Eye (tissue), 1 donor: ENCODE measurements at regions not wholly inside any gene's neighbourhood (a gene's known extent, or its start where the extent isn't known, plus 50 kb on each side); places are given as distances from the start of the nearest gene placed in this dataset.
A peak's percentile ranks its signal among the peaks of the same experiment; 100 is the strongest.

ENCODE experiments used
- DNase-seq: peaks from one replicate; pipeline ENCODE4 v3.0.0-alpha.2; 2015

DNA sequence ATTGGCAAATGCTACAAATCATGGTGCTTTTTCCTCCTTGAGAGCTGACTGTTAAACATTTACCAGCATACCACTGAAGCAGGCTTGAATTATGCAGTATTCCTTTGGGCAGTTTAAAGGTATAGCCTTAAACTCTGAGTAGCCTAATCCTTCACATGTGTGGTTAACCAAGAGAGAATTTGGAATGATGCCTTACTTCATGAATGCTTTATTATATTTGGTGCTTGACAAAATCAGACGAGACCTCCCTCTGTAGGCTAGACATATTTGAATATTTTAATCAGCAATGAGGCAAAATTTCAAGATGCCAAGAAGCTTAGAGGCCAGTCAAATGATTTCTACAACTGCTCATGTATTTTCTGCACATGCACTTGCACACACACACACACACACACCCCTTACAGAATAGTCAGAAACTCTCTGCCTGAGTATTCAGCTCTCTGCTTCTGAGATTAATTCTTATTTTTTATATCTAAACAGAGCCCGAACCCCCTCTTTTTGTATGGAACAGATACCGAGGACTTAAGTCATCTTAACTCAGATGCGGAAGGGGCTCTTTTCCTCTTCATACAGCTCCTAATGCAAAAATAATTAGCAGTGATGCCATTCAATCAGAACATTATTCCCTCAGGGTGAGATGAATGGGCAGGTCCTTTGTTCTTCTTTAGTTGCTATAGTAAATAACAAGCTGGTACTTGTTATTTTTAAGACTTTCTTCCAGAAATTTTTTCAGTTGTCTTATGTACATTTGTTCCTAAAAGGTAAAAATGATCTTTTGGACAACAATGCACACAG is 195.5 kb upstream of the TMC3 start:
- peak; percentile 11 for DNase-seq

DNA sequence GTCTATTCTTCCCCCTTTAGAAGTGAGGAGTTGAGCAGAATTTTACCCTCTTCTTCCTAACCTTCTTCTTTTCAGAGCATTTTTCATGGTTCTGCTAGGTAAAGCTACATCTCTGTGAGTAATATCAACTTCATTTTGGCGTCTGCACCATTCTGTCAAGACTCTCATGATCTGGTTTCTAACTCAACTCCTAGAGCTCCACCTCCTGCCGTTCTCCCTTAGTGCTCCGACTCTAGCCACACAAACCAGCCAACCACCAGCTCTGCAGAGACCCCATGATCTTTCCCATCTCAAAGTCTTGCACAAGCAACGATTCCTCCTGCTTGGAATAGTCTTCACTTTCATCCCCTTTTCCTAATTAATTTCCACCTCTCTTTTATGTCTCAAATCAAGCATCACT is 193.9 kb upstream of the TMC3 start:
- no peak for DNase-seq

DNA sequence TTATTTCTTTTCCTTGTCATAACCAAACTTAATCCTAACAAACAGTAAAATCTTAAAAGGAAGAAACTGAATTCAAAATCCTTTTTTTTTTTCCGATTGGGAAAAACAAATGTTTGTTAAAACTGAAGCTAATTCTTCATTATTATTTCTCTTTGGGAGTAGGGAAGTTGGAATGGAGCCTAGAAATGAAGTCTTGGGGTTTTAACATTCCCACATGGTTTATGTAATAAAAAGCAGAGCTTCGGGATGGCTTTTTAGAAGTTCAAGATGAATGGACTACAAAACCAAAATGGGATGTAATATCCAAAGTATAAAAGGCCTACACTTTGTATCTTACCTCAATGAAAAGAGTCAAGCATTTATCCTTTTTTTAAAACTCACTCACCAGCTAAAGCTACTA is 189.0 kb upstream of the TMC3 start:
- peak; percentile 58 for DNase-seq

DNA sequence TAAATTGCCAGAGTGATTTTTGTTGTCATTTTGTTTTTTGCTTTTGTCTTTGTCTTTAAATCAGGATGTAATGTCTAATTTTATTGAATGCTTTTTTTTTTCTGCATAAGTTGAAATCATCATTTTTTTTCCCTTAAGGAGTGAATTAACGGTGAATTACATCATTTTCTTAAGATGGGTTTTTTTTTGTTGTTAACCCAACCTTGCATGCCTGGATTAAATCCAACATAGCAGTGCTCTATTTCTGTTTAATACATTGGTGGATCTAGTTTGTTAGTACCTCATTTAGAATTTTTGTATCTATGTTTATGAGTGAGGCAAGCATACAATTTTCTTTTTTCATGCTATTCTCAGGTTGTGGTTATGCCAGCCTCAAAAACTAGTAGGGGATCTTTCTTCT is 186.4 kb upstream of the TMC3 start:
- DNase-seq, result no peak

DNA sequence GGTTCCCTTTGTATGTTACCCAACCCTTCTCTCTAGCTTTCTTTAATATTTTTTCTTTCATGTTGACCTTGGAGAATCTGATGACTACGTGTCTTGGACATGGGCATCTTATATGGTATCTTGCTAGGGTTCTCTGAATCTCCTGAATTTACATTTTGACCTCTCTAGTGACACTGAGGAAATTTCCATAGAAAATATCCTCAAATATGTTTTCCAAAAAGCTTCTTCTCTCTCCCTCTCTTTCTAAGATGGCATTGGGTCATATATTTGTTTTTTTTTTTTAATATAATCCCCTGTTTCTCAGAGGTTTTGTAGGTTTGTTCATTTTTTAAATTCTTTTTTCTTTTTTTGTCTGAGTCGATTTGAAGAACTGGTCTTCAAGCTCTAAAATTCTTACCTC is 184.0 kb upstream of the TMC3 start:
- no peak for DNase-seq

DNA sequence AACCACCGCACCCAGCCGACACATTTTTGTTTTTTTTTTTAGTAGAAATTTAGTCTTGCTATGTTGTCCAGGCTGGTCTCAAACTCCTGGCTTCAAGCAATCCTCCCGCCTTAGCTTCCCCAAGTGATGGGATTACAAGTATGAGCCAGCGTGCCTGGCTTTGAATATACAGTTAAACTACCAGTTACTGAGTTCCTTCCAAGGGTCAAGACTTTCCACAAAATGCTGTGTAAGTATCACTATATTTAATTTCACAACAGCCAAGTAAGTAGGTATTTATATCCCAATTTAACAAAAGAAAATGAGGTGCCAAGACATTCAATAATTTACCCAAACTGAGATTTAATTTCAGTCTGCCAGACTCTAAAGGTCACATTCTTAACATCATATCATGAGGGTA is 181.3 kb upstream of the TMC3 start:
- DNase-seq, result no peak

DNA sequence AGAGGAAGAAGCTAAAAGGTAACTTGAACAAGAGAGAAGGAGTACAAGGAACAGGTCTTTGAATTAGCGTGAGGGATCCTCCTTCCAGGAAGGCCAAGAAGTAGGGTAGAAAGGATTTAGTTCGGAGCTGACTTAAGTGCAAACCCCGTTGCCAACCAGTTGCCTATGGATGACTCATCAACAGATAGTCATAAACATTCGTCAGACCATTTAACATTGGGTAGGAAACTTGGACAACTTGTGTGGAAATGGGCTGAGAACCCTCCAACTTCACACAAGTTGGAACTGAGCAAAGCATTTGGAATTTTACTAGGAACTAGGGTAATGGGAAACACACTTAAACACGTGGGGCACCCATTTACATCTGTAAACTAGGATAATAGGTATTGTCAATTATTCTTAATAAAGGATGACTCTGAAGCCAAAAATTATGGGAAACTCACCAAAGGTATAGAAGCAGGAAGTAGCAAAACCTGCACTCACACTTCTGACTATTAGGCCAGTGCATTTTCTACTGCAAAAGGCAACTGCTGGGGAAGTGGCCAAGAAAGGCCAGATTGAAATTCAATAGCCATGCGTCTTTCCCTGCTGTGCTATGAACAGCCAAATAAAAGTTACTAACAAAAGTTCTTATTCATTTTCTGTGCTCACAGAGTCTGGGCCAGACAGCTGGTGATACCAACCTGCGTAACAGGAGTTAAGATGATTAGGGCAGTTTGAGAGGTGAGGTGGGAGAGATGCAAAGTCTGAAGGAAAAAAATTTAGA is 174.5 kb upstream of the TMC3 start:
- no peak for DNase-seq

DNA sequence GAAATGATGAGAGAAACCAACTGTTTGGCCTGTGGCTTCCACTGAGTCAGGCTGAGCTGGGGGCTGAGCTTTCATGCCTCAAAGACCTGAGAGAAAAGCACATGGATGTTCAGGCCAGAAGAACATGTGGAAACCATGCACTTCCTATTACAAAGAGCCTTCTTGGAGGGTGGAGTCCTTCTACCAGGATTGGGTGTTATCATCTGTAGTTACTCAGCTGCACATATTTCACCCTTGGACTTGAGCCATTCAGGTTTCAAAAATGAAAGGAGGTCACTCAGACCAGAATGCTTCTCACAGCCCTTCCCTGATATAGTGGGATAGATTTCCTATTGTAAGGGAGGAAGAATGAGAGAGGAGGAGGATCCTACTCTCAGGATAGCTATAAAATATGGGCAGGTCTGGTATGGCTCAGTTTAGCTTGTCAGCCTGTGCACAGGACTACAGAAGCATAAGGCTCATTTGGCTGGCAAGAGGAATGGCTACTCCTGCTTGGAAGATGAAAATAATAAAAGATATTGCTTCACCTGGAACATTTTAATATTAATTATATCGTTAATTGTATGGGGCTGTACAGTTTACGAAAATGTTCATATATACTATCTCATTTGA is 173.6 kb upstream of the TMC3 start:
- no peak for DNase-seq

DNA sequence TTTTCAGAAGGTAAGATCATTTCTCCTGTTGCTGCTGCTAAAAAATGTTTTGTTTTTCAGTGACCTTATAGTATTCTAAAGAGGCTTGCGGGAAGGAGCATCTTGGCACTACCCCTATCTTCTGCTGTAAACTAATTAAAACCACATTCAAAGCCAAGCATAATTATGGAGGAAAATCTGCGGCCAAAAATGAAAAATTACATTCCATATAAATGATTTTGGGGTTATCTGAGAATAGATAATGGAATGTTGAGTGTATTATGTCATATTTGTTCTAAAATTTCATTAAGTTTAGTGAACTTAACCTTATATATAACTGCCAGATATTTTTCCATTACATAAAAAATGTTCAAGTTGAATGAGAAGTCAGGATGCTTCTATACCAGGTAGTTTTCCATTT is 170.4 kb upstream of the TMC3 start:
- peak; percentile 7 for DNase-seq

DNA sequence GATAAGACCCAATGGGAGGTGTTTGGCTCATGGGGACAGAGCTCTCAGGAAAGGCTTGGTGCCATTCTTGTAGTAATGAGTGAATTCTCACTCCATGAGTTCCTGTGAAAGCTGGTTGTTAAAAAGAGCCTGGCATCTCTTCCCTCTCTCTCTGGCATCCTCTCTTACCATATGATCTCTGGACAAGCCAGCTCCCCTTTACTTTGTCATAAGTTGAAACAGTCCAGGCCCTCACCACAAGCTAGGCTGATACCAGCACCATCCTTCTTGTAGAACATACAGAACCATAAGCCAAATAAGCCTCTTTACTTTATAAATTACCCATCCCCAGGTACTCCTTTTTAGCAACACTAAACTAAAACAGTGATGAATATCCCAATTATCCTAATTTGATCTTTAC is 166.9 kb upstream of the TMC3 start:
- no peak for DNase-seq

DNA sequence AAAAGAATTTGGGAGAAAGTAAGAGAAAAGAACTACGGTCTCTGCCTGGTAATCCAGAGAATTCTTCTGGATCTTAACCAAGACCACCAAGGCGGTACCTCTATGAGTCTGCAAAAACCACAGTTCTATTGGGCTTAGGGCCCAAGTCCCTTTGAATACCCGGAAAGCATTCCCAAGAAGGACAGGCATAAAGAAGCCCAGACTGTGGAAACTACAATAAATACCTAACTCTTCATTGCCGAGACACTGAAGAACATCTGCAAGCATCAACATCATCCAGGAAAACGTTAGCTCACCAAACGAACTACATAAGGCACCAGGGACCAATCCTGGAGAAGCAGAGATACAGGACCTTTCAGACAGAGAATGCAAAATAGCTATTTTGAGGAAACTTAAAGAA is 162.3 kb upstream of the TMC3 start:
- no peak for DNase-seq

DNA sequence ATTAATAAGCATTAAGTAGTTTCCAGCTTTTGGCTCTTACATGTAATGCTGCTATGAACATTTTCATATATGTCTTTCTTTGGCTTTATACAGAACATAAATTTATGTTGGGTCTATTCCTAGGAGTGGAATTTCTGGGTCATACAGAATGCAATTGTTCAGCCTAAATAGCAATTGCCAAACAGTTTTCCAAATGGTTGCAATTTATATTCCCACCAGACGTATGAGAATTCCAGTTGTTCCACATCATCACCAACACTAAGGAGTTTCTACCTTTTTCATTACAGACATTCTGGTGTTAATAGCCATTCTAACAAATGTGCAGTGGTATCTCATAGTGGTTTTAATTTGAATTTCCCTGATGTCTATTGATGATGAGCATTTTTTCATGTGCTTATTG is 160.1 kb upstream of the TMC3 start:
- no peak for DNase-seq

DNA sequence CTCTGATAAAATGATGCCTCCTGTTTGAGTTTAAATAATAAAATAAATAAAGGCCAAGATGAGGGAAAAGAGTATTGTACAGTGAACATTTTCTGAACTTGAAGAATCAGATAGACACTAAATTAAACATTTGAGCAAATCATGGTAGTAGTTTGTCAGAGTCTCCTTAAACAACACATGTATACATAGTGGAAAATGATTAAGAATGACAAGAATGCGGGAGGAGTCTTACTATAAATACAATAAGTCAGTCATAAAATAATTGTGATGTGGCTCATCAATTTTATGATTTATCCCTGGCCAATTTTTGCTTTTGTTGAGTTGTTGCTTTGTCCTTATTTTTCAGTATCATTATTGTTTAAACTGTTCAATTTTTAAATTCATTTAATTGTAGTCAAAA is 158.0 kb upstream of the TMC3 start:
- DNase-seq, result no peak

DNA sequence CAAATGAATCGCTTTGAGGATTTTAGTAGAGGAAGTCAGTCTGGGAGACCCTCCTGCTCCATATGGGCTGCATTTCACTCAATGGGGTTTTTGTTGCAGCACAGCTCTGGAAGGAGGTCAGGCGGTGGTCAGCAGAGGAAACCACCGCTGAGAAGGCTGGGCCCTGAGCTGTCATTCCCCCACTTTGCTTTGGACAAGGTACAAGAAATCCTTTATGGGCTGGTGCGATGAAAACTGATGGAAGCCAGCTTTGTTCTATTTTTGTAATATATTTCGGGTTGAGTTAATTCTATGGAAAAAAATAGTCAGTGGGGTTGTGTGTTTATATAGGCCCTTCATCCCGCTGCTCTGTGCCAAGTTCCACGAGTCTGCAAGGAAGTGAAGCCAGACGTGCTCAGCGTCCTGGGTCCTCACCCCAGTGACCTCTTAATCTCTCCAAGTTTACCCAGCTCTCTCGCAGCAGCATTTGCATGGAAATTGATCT is 157.1 kb upstream of the TMC3 start:
- DNase-seq, result peak; percentile 84

DNA sequence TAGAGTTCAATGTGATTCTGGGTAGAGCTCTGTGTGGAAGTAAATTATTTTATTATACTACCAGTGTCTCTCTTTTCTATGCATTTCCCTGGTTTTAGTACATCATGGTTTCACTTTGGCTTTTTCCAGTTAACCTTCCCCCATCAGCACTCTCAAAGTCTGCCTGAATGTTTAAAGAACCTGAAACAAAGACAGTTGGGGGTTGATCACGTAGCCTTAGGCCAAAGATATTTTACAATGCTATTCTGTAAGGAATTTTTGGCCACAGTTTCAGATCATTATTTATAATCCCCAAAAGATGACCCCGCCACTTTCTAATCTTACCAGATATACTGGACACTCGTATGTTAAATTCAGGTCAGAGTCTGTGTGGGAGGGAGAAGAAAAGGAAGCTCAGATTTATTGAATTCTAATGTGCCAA is 156.3 kb upstream of the TMC3 start:
- peak; percentile 30 for DNase-seq

DNA sequence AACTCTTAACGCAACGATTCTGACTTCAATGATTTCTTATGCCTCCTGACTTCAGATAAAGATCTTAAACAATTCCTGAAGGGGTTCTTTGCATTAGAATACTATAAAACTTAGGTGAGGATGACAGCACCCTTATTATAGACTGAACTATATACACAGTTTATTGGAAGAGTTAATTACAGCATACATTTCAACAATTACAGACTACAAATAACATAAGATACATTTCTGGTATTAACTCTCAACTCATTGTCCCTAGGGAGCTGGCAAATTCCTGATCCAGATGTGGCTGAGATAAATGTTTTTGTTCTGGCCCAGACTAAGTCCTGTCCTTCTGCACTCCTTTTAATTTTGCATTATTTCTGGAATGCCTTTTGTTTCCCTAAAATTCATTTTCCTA is 155.5 kb upstream of the TMC3 start:
- DNase-seq, result peak; percentile 16

DNA sequence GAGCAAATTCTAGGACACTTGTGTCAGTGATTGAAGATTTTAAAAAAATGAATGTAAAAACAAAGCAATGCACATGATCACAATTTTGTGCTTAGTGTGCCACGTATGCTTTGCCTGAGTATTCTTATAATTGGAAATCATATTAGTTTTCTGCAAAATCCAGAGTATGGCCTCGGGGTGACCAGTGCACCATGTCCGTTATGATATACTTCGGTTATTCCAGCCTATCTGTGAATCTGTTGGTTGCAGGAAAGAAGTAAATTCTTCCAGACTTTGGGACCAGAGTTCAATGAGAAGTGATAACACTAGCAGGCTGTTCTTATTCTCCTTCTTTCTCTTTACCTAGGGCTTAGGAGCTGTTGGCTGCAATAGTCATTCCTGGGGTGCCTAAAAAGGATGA is 152.0 kb upstream of the TMC3 start:
- no peak for DNase-seq

DNA sequence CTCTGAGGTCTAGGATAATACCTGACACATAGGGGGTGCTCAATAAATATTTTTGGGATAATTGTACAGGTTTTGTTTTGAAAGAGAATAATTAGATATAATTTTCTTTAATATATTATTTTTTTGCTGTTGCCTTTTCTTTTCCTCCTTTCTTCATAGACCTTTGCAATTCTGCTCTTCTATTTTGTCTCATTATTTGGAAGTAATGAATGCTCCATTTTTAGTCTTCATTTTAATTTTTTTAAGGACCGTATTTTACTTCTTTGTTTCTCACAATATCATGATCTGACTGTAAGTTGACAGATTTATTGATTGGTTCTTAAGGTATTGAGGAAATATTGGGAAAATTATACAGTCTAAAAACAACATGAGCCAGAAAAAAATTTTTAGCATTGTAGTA is 150.5 kb upstream of the TMC3 start:
- no peak for DNase-seq

DNA sequence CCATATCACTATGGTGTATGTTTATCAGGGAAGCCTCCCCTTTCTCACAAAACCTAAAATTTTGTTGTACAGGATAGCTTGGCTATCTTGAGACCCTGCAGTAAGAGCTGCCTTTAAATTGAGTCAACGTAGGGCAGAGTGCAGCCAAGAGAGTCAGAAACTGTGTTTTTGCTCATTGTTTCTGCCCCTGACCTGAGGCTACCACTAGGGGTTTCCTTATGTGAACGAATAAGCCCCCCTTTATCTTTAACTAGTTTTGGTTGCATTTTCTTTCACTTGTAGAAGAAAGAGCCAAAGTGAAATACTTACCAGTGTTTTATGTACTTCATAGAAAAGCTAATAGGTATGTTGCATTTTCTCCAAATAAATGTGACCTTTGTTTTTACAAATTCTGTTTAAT is 149.9 kb upstream of the TMC3 start:
- DNase-seq, result no peak

DNA sequence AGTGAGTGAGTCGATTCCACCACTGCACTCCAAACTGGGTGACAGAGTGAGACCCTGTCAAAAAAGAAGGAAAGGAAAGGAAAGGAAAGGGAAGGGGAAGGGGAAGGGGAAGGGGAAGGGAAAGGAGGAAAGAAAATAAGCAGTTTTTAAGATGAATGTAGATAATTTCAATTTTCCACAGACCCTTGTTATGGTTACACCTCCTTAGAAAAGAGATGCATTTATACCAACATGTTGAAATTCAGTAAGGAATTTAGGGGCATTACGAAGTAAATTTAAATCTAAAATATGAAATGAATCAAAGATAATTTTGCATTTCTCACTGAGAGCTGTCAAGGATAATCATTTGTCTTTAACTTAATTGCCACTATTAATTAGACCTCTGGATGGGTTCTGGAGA is 146.5 kb upstream of the TMC3 start:
- no peak for DNase-seq

DNA sequence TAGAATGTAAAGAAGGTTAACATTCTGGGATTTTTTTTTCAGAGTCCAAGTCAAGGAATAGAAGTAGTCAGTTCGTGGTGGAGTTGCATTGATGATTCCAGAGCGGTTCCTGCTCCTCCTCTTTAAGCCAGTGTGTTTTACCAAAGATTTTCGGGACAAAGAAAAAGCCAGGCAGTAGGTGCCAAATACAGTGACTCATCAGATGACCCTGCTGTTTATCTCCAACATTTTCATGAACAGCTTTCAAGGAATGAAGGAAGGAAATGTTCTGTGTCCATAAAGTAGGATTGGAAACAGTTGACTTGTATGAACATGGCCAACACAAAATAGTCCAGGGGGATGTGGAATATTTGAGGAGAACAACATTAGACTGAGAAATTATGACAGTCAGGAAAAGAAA is 142.4 kb upstream of the TMC3 start:
- DNase-seq, result no peak

DNA sequence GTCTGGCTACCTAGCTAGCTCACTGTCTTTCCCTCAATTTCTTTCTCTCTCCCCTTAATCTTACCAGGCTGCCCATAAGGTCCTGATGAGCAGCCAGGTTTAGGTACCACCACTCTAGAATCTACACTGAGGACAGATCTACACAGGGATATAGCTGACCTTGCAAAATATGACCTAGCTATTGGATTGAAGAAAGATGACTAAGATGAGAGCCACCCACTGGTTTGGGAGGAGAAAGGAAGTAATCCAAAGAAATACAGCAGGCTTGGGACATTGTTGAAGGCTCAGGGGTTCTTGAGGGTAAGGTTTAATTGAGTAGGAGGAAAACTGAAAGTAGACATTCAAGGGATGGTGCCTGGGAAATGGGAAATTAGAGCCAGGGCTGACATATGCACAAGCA is 142.0 kb upstream of the TMC3 start:
- DNase-seq, result no peak

DNA sequence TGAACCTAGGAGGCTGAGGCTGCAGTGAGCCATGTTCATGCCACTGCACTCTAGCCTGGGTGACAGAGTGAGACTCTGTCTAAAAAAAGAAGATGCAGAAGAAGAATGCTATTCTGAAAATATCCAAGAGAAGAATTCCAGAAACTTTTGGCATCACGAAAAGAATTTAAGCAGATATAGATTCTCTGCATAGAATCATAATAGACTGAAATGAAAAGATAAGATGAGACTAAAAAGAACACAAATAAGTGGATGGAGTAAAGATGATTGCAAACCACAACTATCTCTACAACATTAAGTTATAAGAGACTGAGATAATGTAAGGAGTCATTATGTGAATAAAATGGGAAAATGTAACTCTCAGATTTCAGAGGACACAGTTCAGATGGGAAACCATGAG is 140.7 kb upstream of the TMC3 start:
- DNase-seq, result no peak

DNA sequence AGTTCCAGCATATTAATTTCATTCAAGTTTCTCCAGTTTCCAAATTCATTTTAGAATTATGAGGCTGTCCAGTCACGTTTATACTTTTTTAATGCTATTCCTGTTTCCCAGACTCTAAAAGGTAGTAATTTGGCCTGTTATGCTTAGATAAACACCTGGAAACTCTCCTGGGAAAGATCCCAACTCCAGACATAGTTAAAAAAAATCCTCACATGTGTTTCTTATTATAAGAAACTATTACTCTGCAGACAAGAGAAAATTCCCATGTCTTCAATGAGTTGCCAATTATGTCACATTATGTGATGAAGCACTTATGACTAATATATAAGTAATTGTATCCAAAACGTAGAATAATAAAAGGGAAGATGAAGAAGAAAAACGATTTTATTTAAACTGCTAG is 137.1 kb upstream of the TMC3 start:
- no peak for DNase-seq
